H1 (cell line): ENCODE measurements at regions not wholly inside any gene's neighbourhood (a gene's known extent, or its start where the extent isn't known, plus 50 kb on each side); places are given as distances from the start of the nearest gene placed in this dataset.

Experiments
- CTCF ChIA-PET: fragments of 300-600 bp; sonication (Branson Sonifier 250); formaldehyde crosslinking; loops from one replicate; lab custom pipeline; 2021; ENCODE audit not compliant: partially characterized antibody; lab: Charles Lee
- POLR2A ChIA-PET: fragments of 300-600 bp; sonication (Branson Sonifier 250); formaldehyde crosslinking; loops from one replicate; lab custom pipeline; 2021; ENCODE audit warnings: inconsistent platforms; ENCODE audit not compliant: partially characterized antibody; lab: Charles Lee
- DNase-seq, 2 experiments: peaks; one replicate each; pipeline versions ENCODE4 v3.0.0 to v3.0.0-alpha.2; 2010 to 2022; ENCODE audit warnings: low spot score in 2 of 2, low read depth in 1 of 2, mixed read lengths in 1 of 2
- FAIRE-seq: peaks from 2 replicates; lab custom pipeline; 2011; peaks lifted over from hg19 to GRCh38; lab: Jason Lieb, UNC
- H2AFZ ChIP-seq: 2 replicates; pipeline ENCODE4 v1.8.1; 2012; ENCODE audit warnings: low read length, inconsistent platforms
- H2AK5ac ChIP-seq: 2 replicates; pipeline ENCODE4 v1.6.1; 2013; ENCODE audit warnings: low read depth, low read length
- H2BK120ac ChIP-seq: replicated peaks from 2 replicates; pipeline ENCODE3; 2013; ENCODE audit warnings: low read depth, low read length, inconsistent platforms
- H2BK12ac ChIP-seq: 2 replicates; pipeline ENCODE4 v1.6.1; 2013; ENCODE audit warnings: low read depth, low read length
- H2BK15ac ChIP-seq: 2 replicates; pipeline ENCODE4 v1.6.1; 2013; ENCODE audit warnings: low read length
- H2BK20ac ChIP-seq: 2 replicates; pipeline ENCODE4 v1.6.1; 2013; ENCODE audit warnings: low read length
- H2BK5ac ChIP-seq: 2 replicates; pipeline ENCODE4 v1.6.1; 2013; ENCODE audit warnings: low read depth, low read length
- H3K14ac ChIP-seq: 2 replicates; pipeline ENCODE4 v1.6.1; 2013; ENCODE audit warnings: inconsistent platforms; ENCODE audit not compliant: insufficient read length
- H3K18ac ChIP-seq: 2 replicates; pipeline ENCODE4 v1.6.1; 2013; ENCODE audit warnings: low read length; ENCODE audit errors: extremely low read depth
- H3K23ac ChIP-seq: 2 replicates; pipeline ENCODE4 v1.6.1; 2013; ENCODE audit warnings: inconsistent platforms; ENCODE audit not compliant: insufficient read length
- H3K23me2 ChIP-seq: 2 replicates; pipeline ENCODE4 v1.6.1; 2013; ENCODE audit warnings: low read depth, low read length
- H3K27ac ChIP-seq: 2 replicates; pipeline ENCODE4 v1.6.1; 2011; ENCODE audit warnings: low read depth, low read length, inconsistent platforms
- H3K27me3 ChIP-seq, 4 experiments: replicated peaks in 1 of 4; 1 replicate in 1 of 4; 2 replicates in 3 of 4; pipeline versions ENCODE4 v1.6.1 to v1.8.1; 2011 to 2013; ENCODE audit warnings: low read length in 3 of 4, mild to moderate bottlenecking in 3 of 4, inconsistent platforms in 2 of 4, mixed read lengths in 2 of 4, moderate library complexity in 1 of 4; ENCODE audit not compliant: control insufficient read depth in 3 of 4, insufficient read depth in 3 of 4; ENCODE audit errors: extremely low read depth in 1 of 4
- H3K36me3 ChIP-seq, 4 experiments: 2 replicates each; pipeline versions ENCODE4 v1.6.1 to v1.8.1; 2011 to 2013; ENCODE audit warnings: mild to moderate bottlenecking in 4 of 4, low read length in 3 of 4, moderate library complexity in 2 of 4, control low read depth in 1 of 4, inconsistent platforms in 1 of 4; ENCODE audit not compliant: insufficient read depth in 4 of 4, control insufficient read depth in 2 of 4
- H3K4ac ChIP-seq: replicated peaks from 2 replicates; pipeline ENCODE3; 2013; ENCODE audit warnings: low read length, low read depth, mixed read lengths, inconsistent platforms; ENCODE audit not compliant: insufficient read length
- H3K4me1 ChIP-seq, 4 experiments: replicated peaks in 1 of 4; 1 replicate in 1 of 4; 2 replicates in 3 of 4; pipeline versions ENCODE4 v1.6.1 to v1.8.1; 2011 to 2013; ENCODE audit warnings: low read length in 3 of 4, inconsistent platforms in 2 of 4, mixed read lengths in 1 of 4; ENCODE audit not compliant: insufficient read depth in 4 of 4, control insufficient read depth in 3 of 4
- H3K4me2 ChIP-seq, 2 experiments: 2 replicates each; pipeline versions ENCODE4 v1.6.1 to v1.8.1; 2011 to 2013; ENCODE audit warnings: low read depth in 2 of 2, low read length in 2 of 2, control low read depth in 1 of 2, inconsistent platforms in 1 of 2, mild to moderate bottlenecking in 1 of 2; ENCODE audit not compliant: insufficient read depth in 1 of 2
- H3K4me3 ChIP-seq, 4 experiments: fragments of 200-600, 300-600 bp in 1 of 4; sonication (generic), shearing (Covaris generic), sonication (Bioruptor Twin) in 1 of 4; 2 replicates each; pipeline versions ENCODE4 v1.5.1 to v1.8.1; 2011 to 2016; ENCODE audit warnings: low read length in 4 of 4, low read depth in 3 of 4, control low read depth in 2 of 4, inconsistent platforms in 2 of 4, mild to moderate bottlenecking in 2 of 4, mixed read lengths in 1 of 4, moderate library complexity in 1 of 4; ENCODE audit not compliant: insufficient read depth in 2 of 4; ENCODE audit errors: extremely low read depth in 1 of 4
- H3K56ac ChIP-seq: replicated peaks from 2 replicates; pipeline ENCODE3; 2013; ENCODE audit warnings: low read depth, mild to moderate bottlenecking, mixed read lengths, low read length, inconsistent platforms; ENCODE audit not compliant: insufficient read length
- H3K79me1 ChIP-seq: 2 replicates; pipeline ENCODE4 v1.6.1; 2013; ENCODE audit warnings: low read depth, low read length, control low read depth
- H3K79me2 ChIP-seq, 2 experiments: 2 replicates each; pipeline versions ENCODE4 v1.6.1 to v1.8.1; 2012 to 2013; ENCODE audit warnings: low read length in 2 of 2, mild to moderate bottlenecking in 2 of 2, inconsistent platforms in 1 of 2; ENCODE audit not compliant: insufficient read depth in 2 of 2, control insufficient read depth in 1 of 2
- H3K9ac ChIP-seq, 4 experiments: replicated peaks in 1 of 4; 1 replicate in 1 of 4; 2 replicates in 3 of 4; pipeline versions ENCODE4 v1.6.1 to v1.8.1; 2011 to 2013; ENCODE audit warnings: low read depth in 3 of 4, low read length in 3 of 4, control low read depth in 2 of 4, mild to moderate bottlenecking in 2 of 4, moderate library complexity in 2 of 4, inconsistent platforms in 1 of 4; ENCODE audit errors: extremely low read depth in 1 of 4
- H3K9me3 ChIP-seq, 2 experiments: 2 replicates each; pipeline versions ENCODE4 v1.6.1 to v1.8.1; 2012 to 2013; ENCODE audit warnings: mild to moderate bottlenecking in 2 of 2, moderate library complexity in 2 of 2, control low read depth in 1 of 2, inconsistent platforms in 1 of 2, low read depth in 1 of 2, low read length in 1 of 2, mixed read lengths in 1 of 2; ENCODE audit not compliant: insufficient read depth in 2 of 2
- H4K20me1 ChIP-seq, 2 experiments: replicated peaks in 1 of 2; 2 replicates each; pipeline versions ENCODE3 to v1.8.1; 2011 to 2013; ENCODE audit warnings: inconsistent platforms in 2 of 2, low read length in 2 of 2, mild to moderate bottlenecking in 1 of 2; ENCODE audit not compliant: insufficient read depth in 2 of 2, control insufficient read depth in 1 of 2
- H4K5ac ChIP-seq: 2 replicates; pipeline ENCODE4 v1.6.1; 2013; ENCODE audit warnings: low read length, low read depth, mixed read lengths, inconsistent platforms; ENCODE audit not compliant: insufficient read length
- H4K8ac ChIP-seq: 2 replicates; pipeline ENCODE4 v1.8.0; 2013; ENCODE audit warnings: mild to moderate bottlenecking, moderate library complexity, low read length, inconsistent platforms; ENCODE audit not compliant: insufficient read depth; ENCODE audit errors: extremely low read depth
- H4K91ac ChIP-seq: replicated peaks from 2 replicates; pipeline ENCODE3; 2013; ENCODE audit warnings: low read length, mixed read lengths, inconsistent platforms; ENCODE audit not compliant: insufficient read length
- ATF3 ChIP-seq: IDR thresholded peaks from 2 replicates; pipeline ENCODE4 v1.6.1; 2011; ENCODE audit warnings: low read depth, mild to moderate bottlenecking, low read length; ENCODE audit not compliant: insufficient read depth
- CREB1 ChIP-seq: IDR thresholded peaks from 2 replicates; pipeline ENCODE4 v1.6.1; 2012; ENCODE audit warnings: inconsistent platforms
- CTBP2 ChIP-seq: IDR thresholded peaks from 2 replicates; pipeline ENCODE4 v1.7.0; 2011; ENCODE audit warnings: borderline replicate concordance, mild to moderate bottlenecking, moderate library complexity, mixed read lengths, low read length; ENCODE audit not compliant: insufficient read depth, insufficient read length
- CTCF ChIP-seq, 3 experiments: IDR thresholded peaks; 1 replicate in 2 of 3; 2 replicates in 1 of 3; pipeline versions ENCODE4 v1.5.1 to v1.6.1; 2011; ENCODE audit warnings: low read length in 3 of 3, mild to moderate bottlenecking in 3 of 3, inconsistent platforms in 2 of 3, low read depth in 1 of 3, moderate library complexity in 1 of 3; ENCODE audit not compliant: insufficient read depth in 1 of 3; ENCODE audit errors: control extremely low read depth in 1 of 3
- JUND ChIP-seq: IDR thresholded peaks from 2 replicates; pipeline ENCODE4 v1.6.1; 2011; ENCODE audit warnings: mild to moderate bottlenecking, improper control_type of control experiment, low read length
- MAX ChIP-seq: IDR thresholded peaks from 2 replicates; pipeline ENCODE4 v1.6.1; 2012; ENCODE audit warnings: inconsistent platforms
- RAD21 ChIP-seq, 2 experiments: IDR thresholded peaks in 1 of 2; conservative IDR thresholded peaks in 1 of 2; 2 replicates each; pipeline ENCODE4 v1.6.1; 2011; ENCODE audit warnings: low read depth in 2 of 2, low read length in 2 of 2, improper control_type of control experiment in 1 of 2, inconsistent platforms in 1 of 2, mild to moderate bottlenecking in 1 of 2, moderate library complexity in 1 of 2
- SP4 ChIP-seq: IDR thresholded peaks from 2 replicates; pipeline ENCODE4 v1.6.1; 2012; ENCODE audit warnings: low read length, inconsistent platforms
- USF2 ChIP-seq: IDR thresholded peaks from 2 replicates; pipeline ENCODE4 v1.6.1; 2011; ENCODE audit warnings: low read length, improper control_type of control experiment
- WGBS, 2 experiments: shearing (Covaris generic) in 1 of 2; methylation state at CpG; one replicate each; pipeline versions ENCODE4 v1.1.6 to v1.1.7; 2013 to 2015; ENCODE audit warnings: low lambda C conversion rate in 2 of 2, mixed read lengths in 2 of 2, inconsistent platforms in 1 of 2, low coverage in 1 of 2, missing lambda C conversion rate in 1 of 2; ENCODE audit not compliant: insufficient replicate concordance in 2 of 2, insufficient coverage in 1 of 2, insufficient read length in 1 of 2; ENCODE audit errors: extremely low coverage in 1 of 2, missing lambda C conversion rate in 1 of 2; 5-methylcytosine and 5-hydroxymethylcytosine counted together

- no peaks in the 10 kb centered on the region for H3K79me2 ChIP-seq
- H3K27me3 ChIP-seq, result no peaks in the 10 kb centered on the region
- H3K27ac ChIP-seq, result no peak overlapping the region
- no peak overlapping the region for H3K23ac ChIP-seq
- H3K9me3 ChIP-seq, result peaks cover 0 to 7% of the 10 kb centered on the region in 2 experiments; a peak in 1 of 4 replicates
- no peak overlapping the region for H2BK12ac ChIP-seq
- H3K23me2 ChIP-seq, result no peaks in the 10 kb centered on the region
- ChIA-PET POLR2A (no interaction called here), CTCF (interaction anchor here (0.7 to 1.8 kb wide), 13 partner anchors 9 to 1394 kb away, joined by 3 to 9 read pairs (median 4); no protein-coding TSS in a partner anchor)
- no peak overlapping the region for H4K8ac ChIP-seq
- no peak overlapping the region for H2AFZ ChIP-seq
- no peak overlapping the region for H2BK15ac ChIP-seq
- DNase-seq, result peak; percentile 31 to 53
- no peak overlapping the region for H4K5ac ChIP-seq
- no peaks in the 10 kb centered on the region for H3K36me3 ChIP-seq
- WGBS, 2 experiments, result 6% methylated on average over 1 of the region's 1 CpG; no CpG with 5 or more reads in 1 of the 2 experiments
- H3K14ac ChIP-seq, result no peak overlapping the region
- no peaks in the 10 kb centered on the region for H3K79me1 ChIP-seq
- H2BK5ac ChIP-seq, result no peak overlapping the region
- H4K20me1 ChIP-seq, result no peaks in the 10 kb centered on the region
- no peak overlapping the region for H2AK5ac ChIP-seq
- H3K4me1 ChIP-seq, result peaks cover 0 to 2% (median 0%) of the 10 kb centered on the region in 4 experiments; a peak in 1 of 7 replicates
- H3K4me2 ChIP-seq, result no peak overlapping the region
- no peak overlapping the region for H2BK120ac ChIP-seq
- H3K4ac ChIP-seq, result no peak overlapping the region
- H4K91ac ChIP-seq, result no peak overlapping the region
- peak; percentile 78 for FAIRE-seq
- no peak overlapping the region for H2BK20ac ChIP-seq
- no peak overlapping the region for H3K4me3 ChIP-seq
- no peak overlapping the region for H3K56ac ChIP-seq
- no peak overlapping the region for H3K9ac ChIP-seq
- no peak overlapping the region for H3K18ac ChIP-seq
- peak in 2 of 3 experiments; percentile 36 to 57; a peak in 3 of 4 replicates for TF ChIP-seq CTCF (IDR thresholded peaks at IDR 0.05; ENCODE audit: control extremely low read depth in 1 of 3, insufficient read depth in 1 of 3, low read depth in 1 of 3, low read length in 3 of 3)
- 0 out of 2 replicates have a peak, but pooled peaks have one; percentile 37 for TF ChIP-seq ATF3
- peak; percentile 50 to 51 for TF ChIP-seq RAD21 (IDR thresholded peaks at IDR 0.05 in 1 of 2, conservative IDR thresholded peaks at IDR 0.05 in 1 of 2; ENCODE audit: low read depth in 2 of 2, low read length in 2 of 2)
- no peak for TF ChIP-seq CTBP2
- no peak for TF ChIP-seq JUND
- no peak for TF ChIP-seq CREB1
- no peak for TF ChIP-seq SP4
- 0 out of 2 replicates have a peak, but pooled peaks have one; percentile 21 for TF ChIP-seq MAX
- peak; percentile 89 for TF ChIP-seq USF2
These were observed 470.4 kb downstream of the GALC start for GRCh38 chr14:87522575-87522974.
